HEK293T (cell line): ENCODE measurements at regions not wholly inside any gene's neighbourhood (a gene's known extent, or its start where the extent isn't known, plus 50 kb on each side); places are given as distances from the start of the nearest gene placed in this dataset.

Experiments
- FOXK2 ChIP-seq: fragments of 450-650 bp; IDR thresholded peaks from 2 replicates; pipeline ENCODE4 v1.6.1; 2016; ENCODE audit warnings: mild to moderate bottlenecking
- SP1 ChIP-seq: fragments of 450-650 bp; IDR thresholded peaks from 2 replicates; pipeline ENCODE4 v1.6.1; 2017
- SUZ12 ChIP-seq: fragments of 450-650 bp; IDR thresholded peaks from 2 replicates; pipeline ENCODE4 v1.6.1; 2016; ENCODE audit warnings: mild to moderate bottlenecking
- ZNF384 ChIP-seq: fragments of 450-650 bp; IDR thresholded peaks from 2 replicates; pipeline ENCODE4 v1.6.1; 2016

- TF ChIP-seq FOXK2 (no peak), ZNF384 (no peak), SP1 (no peak), SUZ12 (no peak)
Measured at GRCh38 chr7:9978106-9979064, 995.3 kb upstream of the PHF14 start.
